NK-92 treated with Interleukin-12 subunit alpha and Interleukin-12 subunit beta, amount 100 ng/mL, for 24 hours (cell line): ENCODE measurements at regions not wholly inside any gene's neighbourhood (a gene's known extent, or its start where the extent isn't known, plus 50 kb on each side); places are given as distances from the start of the nearest gene placed in this dataset.

ENCODE experiments used
- DNase-seq: peaks from one replicate; lab custom pipeline; 2025; lab: John Stamatoyannopoulos, UW

GRCh38 chr7:46879783-46880182 lies 702.1 kb downstream of the TNS3 start:
- DNase-seq: no peak

- DNase-seq: no peak
Measured at GRCh38 chr7:46871516-46871915, 710.4 kb downstream of the TNS3 start.

- DNase-seq: no peak
Measured at GRCh38 chr7:46864716-46865115, 717.2 kb downstream of the TNS3 start.

GRCh38 chr7:46859963-46860475 lies 721.9 kb downstream of the TNS3 start:
- DNase-seq: no peak

GRCh38 chr7:46855851-46856250 lies 726.1 kb downstream of the TNS3 start:
- no peak for DNase-seq

GRCh38 chr7:46854958-46855473 lies 726.9 kb downstream of the TNS3 start:
- DNase-seq: no peak

GRCh38 chr7:46853451-46853850 lies 728.5 kb downstream of the TNS3 start:
- no peak for DNase-seq

- no peak for DNase-seq
Measured at GRCh38 chr7:46852795-46853194, 729.1 kb downstream of the TNS3 start.

GRCh38 chr7:46850563-46851330 lies 731.2 kb downstream of the TNS3 start:
- no peak for DNase-seq

- no peak for DNase-seq
Measured at GRCh38 chr7:46848944-46849343, 733.0 kb downstream of the TNS3 start.

- DNase-seq: no peak
Measured at GRCh38 chr7:46848311-46848710, 733.6 kb downstream of the TNS3 start.

GRCh38 chr7:46847126-46847525 lies 734.8 kb downstream of the TNS3 start:
- DNase-seq: no peak

- DNase-seq: no peak
Measured at GRCh38 chr7:46844486-46844885, 737.4 kb downstream of the TNS3 start.

GRCh38 chr7:46841248-46841647 lies 740.7 kb downstream of the TNS3 start:
- DNase-seq: no peak

GRCh38 chr7:46839651-46840050 lies 742.3 kb downstream of the TNS3 start:
- no peak for DNase-seq

- no peak for DNase-seq
Measured at GRCh38 chr7:46838463-46838862, 743.4 kb downstream of the TNS3 start.

- DNase-seq: no peak
Measured at GRCh38 chr7:46835556-46835955, 746.4 kb downstream of the TNS3 start.

- DNase-seq: no peak
Measured at GRCh38 chr7:46834921-46835320, 747.0 kb downstream of the TNS3 start.

GRCh38 chr7:46833197-46833596 lies 748.7 kb downstream of the TNS3 start:
- no peak for DNase-seq

- DNase-seq: no peak
Measured at GRCh38 chr7:46832136-46832535, 749.8 kb downstream of the TNS3 start.

- DNase-seq: no peak
Measured at GRCh38 chr7:46819819-46820218, 762.1 kb downstream of the TNS3 start.

GRCh38 chr7:46814516-46815250 lies 767.2 kb downstream of the TNS3 start:
- no peak for DNase-seq

GRCh38 chr7:46812101-46812675 lies 769.7 kb downstream of the TNS3 start:
- DNase-seq: no peak
